ENCODE measurements at regions not wholly inside any gene's neighbourhood (a gene's known extent, or its start where the extent isn't known, plus 50 kb on each side); places are given as distances from the start of the nearest gene placed in this dataset.

DNA sequence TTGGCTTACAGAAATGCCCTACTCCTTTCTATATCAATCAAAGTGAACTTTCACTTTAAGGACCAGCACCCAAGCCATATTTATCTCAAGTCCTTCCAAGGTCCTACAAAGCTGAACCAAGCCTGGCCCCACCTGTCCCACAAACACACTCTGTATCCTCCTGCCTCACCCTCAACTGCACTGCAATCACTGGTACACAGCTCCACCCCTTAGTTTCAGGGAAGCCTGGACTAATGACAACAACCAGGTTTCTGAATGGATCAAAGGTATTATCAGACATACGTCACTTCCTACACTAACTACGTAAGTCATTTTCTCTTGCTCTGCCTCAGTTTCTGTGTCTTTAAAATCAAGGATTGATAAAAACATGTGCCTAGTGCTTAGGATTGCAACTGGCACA lies 205.6 kb upstream of the HS3ST1 start:
- in situ Hi-C loops (cut with HindIII; ENCODE audit: low pct_ligation_motif_present, low sequenced_read_pairs): no loop called here
- no peak for DNase-seq
- Histone ChIP-seq H3K27me3 (replicated peaks) (no peaks in the 10 kb centered on the region), H3K4me3 (ENCODE audit: low read depth, low read length) (no peak overlapping the region), H3K27ac (no peak overlapping the region), H3K36me3 (replicated peaks) (no peaks in the 10 kb centered on the region)
- TF ChIP-seq, protein P1, sequence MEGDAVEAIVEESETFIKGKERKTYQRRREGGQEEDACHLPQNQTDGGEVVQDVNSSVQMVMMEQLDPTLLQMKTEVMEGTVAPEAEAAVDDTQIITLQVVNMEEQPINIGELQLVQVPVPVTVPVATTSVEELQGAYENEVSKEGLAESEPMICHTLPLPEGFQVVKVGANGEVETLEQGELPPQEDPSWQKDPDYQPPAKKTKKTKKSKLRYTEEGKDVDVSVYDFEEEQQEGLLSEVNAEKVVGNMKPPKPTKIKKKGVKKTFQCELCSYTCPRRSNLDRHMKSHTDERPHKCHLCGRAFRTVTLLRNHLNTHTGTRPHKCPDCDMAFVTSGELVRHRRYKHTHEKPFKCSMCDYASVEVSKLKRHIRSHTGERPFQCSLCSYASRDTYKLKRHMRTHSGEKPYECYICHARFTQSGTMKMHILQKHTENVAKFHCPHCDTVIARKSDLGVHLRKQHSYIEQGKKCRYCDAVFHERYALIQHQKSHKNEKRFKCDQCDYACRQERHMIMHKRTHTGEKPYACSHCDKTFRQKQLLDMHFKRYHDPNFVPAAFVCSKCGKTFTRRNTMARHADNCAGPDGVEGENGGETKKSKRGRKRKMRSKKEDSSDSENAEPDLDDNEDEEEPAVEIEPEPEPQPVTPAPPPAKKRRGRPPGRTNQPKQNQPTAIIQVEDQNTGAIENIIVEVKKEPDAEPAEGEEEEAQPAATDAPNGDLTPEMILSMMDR (IDR thresholded peaks at IDR 0.05; ENCODE audit: low read depth, low read length, missing control alignments): no peak

GRCh38 chr4:11633430-11633829 lies 204.7 kb upstream of the HS3ST1 start:
- Histone ChIP-seq H3K36me3 (replicated peaks) (no peaks in the 10 kb centered on the region), H3K4me3 (ENCODE audit: low read depth, low read length) (no peak overlapping the region), H3K27ac (no peak overlapping the region), H3K27me3 (replicated peaks) (no peaks in the 10 kb centered on the region)
- in situ Hi-C loops (cut with HindIII; ENCODE audit: low pct_ligation_motif_present, low sequenced_read_pairs): no loop called here
- DNase-seq: no peak
- TF ChIP-seq, protein P1 (IDR thresholded peaks at IDR 0.05; ENCODE audit: low read depth, low read length, missing control alignments): no peak

GRCh38 chr4:11632483-11632882 lies 203.8 kb upstream of the HS3ST1 start:
- in situ Hi-C loops (cut with HindIII; ENCODE audit: low pct_ligation_motif_present, low sequenced_read_pairs): no loop called here
- TF ChIP-seq, protein P1 (IDR thresholded peaks at IDR 0.05; ENCODE audit: low read depth, low read length, missing control alignments): no peak
- no peak for DNase-seq
- Histone ChIP-seq H3K36me3 (replicated peaks) (no peaks in the 10 kb centered on the region), H3K27me3 (replicated peaks) (no peaks in the 10 kb centered on the region), H3K4me3 (ENCODE audit: low read depth, low read length) (no peak overlapping the region), H3K27ac (no peak overlapping the region)

GRCh38 chr4:11632025-11632424 lies 203.3 kb upstream of the HS3ST1 start:
- DNase-seq: no peak
- in situ Hi-C loops (cut with HindIII; ENCODE audit: low pct_ligation_motif_present, low sequenced_read_pairs): no loop called here
- H3K27ac ChIP-seq: no peak overlapping the region

DNA sequence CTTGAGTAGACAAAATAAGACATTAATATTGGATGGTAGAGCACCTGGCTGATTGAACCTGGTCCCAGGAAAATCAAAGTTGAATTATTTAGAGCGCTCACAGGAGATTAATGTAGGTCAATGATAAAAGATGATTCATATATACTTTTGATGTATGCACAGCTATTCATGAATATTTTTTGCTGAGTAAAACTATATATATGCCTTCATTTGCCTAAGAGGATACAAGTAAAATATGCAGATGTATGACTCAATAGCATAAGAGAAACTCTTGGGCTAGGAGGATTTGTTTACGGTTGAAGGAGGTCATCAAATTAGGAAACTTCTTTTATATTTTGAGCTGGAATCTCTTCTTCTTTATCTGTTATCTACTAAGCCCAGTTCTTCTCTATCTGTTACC lies 202.7 kb upstream of the HS3ST1 start:
- Histone ChIP-seq H3K36me3 (replicated peaks) (no peaks in the 10 kb centered on the region), H3K27ac (no peak overlapping the region), H3K4me3 (ENCODE audit: low read depth, low read length) (no peak overlapping the region), H3K27me3 (replicated peaks) (no peaks in the 10 kb centered on the region)
- no peak for DNase-seq
- in situ Hi-C loops (cut with HindIII; ENCODE audit: low pct_ligation_motif_present, low sequenced_read_pairs): no loop called here
- TF ChIP-seq, protein P1 (IDR thresholded peaks at IDR 0.05; ENCODE audit: low read depth, low read length, missing control alignments): no peak

More at GRCh38 chr4:11632025-11632424, 203.3 kb upstream of the HS3ST1 start:
- H3K4me3 ChIP-seq (ENCODE audit: low read depth, low read length): no peak overlapping the region
- no peaks in the 10 kb centered on the region for H3K36me3 ChIP-seq (replicated peaks)
- TF ChIP-seq, protein P1 (IDR thresholded peaks at IDR 0.05; ENCODE audit: low read depth, low read length, missing control alignments): no peak
- no peaks in the 10 kb centered on the region for H3K27me3 ChIP-seq (replicated peaks)

GRCh38 chr4:11628093-11628725 lies 199.5 kb upstream of the HS3ST1 start:
- no peaks in the 10 kb centered on the region for H3K27me3 ChIP-seq (replicated peaks)
- H3K27ac ChIP-seq: no peak overlapping the region
- TF ChIP-seq, protein P1 (IDR thresholded peaks at IDR 0.05; ENCODE audit: low read depth, low read length, missing control alignments): no peak
- DNase-seq: no peak
- no peak overlapping the region for H3K4me3 ChIP-seq (ENCODE audit: low read depth, low read length)
- H3K36me3 ChIP-seq (replicated peaks): no peaks in the 10 kb centered on the region
- in situ Hi-C loops (cut with HindIII; ENCODE audit: low pct_ligation_motif_present, low sequenced_read_pairs): no loop called here
